OCI-LY1 (cell line): ENCODE measurements at regions not wholly inside any gene's neighbourhood (a gene's known extent, or its start where the extent isn't known, plus 50 kb on each side); places are given as distances from the start of the nearest gene placed in this dataset.

Experiments used
- CTCF ChIP-seq: fragments of 200-600 bp; sonication (generic), shearing (Covaris generic); IDR thresholded peaks from 2 replicates; pipeline ENCODE4 v1.5.1; 2017; ENCODE audit warnings: mild to moderate bottlenecking, antibody characterized with exemption, low read length, moderate library complexity, mixed read lengths
- EZH2 ChIP-seq: fragments of 200-600 bp; sonication (generic), shearing (Covaris generic); IDR thresholded peaks from 2 replicates; pipeline ENCODE4 v1.8.0; 2017; ENCODE audit warnings: borderline replicate concordance, mixed run types, mild to moderate bottlenecking, antibody characterized with exemption, low read length, moderate library complexity, mixed read lengths

GRCh38 chr12:116421785-116422538 is 137.2 kb upstream of the MAP1LC3B2 start:
- no peak for TF ChIP-seq CTCF
- TF ChIP-seq EZH2 = no peak
